Gastroesophageal sphincter (tissue), 3 donors: ENCODE measurements at regions not wholly inside any gene's neighbourhood (a gene's known extent, or its start where the extent isn't known, plus 50 kb on each side); places are given as distances from the start of the nearest gene placed in this dataset.

Experiments
- EP300 ChIP-seq: sonication (generic); formaldehyde crosslinking; IDR thresholded peaks from one replicate; pipeline ENCODE4 v1.6.1; 2017; ENCODE audit warnings: antibody characterized with exemption, mild to moderate bottlenecking
- TF ChIP-seq, protein P1 (sequence below), 4 experiments: fragments of 200-600 bp in 2 of 4; fragments of 450-650 bp in 2 of 4; sonication (generic) in 1 of 4; IDR thresholded peaks; one replicate each; pipeline ENCODE4 v1.5.1; 2017 to 2019; ENCODE audit warnings: antibody characterized with exemption in 4 of 4, mild to moderate bottlenecking in 2 of 4, moderate library complexity in 2 of 4

DNA sequence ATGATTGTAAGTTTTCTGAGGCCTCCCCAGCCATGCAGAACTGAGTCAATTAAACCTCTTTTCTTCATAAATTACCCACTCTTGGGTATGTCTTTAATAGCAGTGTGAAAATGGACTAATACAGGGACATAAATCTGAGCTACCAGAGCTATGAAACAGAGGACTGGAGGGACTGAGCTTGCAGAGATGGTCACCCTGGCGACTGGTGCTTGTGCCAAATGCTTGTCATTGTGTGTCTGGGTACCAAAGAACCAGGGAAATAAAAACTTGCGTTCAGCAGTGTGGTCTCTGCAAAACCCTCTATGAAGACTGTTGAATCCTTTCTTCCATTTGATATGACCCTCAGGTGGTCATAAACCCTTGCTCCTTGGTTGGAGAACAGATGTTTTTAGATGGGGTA, 105.1 kb upstream of the PRL start:
- TF ChIP-seq, protein P1, sequence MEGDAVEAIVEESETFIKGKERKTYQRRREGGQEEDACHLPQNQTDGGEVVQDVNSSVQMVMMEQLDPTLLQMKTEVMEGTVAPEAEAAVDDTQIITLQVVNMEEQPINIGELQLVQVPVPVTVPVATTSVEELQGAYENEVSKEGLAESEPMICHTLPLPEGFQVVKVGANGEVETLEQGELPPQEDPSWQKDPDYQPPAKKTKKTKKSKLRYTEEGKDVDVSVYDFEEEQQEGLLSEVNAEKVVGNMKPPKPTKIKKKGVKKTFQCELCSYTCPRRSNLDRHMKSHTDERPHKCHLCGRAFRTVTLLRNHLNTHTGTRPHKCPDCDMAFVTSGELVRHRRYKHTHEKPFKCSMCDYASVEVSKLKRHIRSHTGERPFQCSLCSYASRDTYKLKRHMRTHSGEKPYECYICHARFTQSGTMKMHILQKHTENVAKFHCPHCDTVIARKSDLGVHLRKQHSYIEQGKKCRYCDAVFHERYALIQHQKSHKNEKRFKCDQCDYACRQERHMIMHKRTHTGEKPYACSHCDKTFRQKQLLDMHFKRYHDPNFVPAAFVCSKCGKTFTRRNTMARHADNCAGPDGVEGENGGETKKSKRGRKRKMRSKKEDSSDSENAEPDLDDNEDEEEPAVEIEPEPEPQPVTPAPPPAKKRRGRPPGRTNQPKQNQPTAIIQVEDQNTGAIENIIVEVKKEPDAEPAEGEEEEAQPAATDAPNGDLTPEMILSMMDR (IDR thresholded peaks at IDR 0.05): no peak
- no peak for TF ChIP-seq EP300
